DMS114 treated with DMSO at 0.1 percent for 48 hours (cell line): ENCODE measurements at regions not wholly inside any gene's neighbourhood (a gene's known extent, or its start where the extent isn't known, plus 50 kb on each side); places are given as distances from the start of the nearest gene placed in this dataset.

ENCODE experiments used
- DNase-seq: peaks from one replicate; lab custom pipeline; 2025; ENCODE audit not compliant: unreplicated experiment; lab: John Stamatoyannopoulos, UW

DNA sequence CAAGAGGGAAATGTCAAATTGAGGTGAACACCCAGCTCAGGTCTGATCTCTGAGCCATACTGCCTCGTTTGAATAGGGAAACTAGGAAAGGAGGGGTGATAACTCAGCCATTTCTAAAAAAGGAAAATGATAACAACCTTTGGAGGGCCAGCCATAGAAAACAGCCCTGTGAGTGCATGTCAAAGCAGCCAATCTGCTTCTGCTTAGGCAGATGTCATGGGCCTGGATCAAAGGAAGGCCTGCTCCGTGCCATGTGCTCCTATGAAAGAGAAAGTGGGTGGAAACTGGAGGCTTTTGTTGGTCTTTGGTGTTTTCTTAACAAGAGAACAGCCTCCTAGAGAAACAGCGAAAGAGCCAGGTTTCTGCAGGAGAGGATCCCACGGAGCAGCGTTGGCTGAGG, 428.0 kb downstream of the DHX35 start:
- no peak for DNase-seq

GRCh38 chr20:39381595-39381994, 419.5 kb downstream of the DHX35 start:
- no peak for DNase-seq

- DNase-seq: no peak
Observed at GRCh38 chr20:39378776-39379175, 416.6 kb downstream of the DHX35 start.

- no peak for DNase-seq
Observed at GRCh38 chr20:39376788-39377187, 414.6 kb downstream of the DHX35 start.

DNA sequence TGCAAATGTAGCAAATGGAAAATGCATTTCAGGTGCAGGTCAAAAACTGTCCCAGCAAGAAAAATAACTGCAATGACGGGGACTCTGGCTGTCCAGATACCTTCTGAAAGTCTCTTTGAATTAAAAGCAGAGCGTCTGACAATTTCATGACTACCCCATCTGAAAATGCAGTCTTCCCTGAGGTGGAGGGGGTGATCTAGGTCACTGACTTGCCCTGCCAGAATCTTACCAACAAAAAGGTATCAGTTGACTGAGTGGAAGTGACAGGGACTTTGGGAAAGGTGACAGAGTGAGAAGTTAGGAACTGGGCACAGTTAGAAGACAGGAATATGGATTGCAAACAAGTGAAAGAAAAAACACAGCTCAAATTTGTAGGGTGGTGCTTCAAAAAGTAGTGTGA, 402.2 kb downstream of the DHX35 start:
- DNase-seq: no peak

- no peak for DNase-seq
Observed at GRCh38 chr20:39359981-39360620, 398.0 kb downstream of the DHX35 start.

DNA sequence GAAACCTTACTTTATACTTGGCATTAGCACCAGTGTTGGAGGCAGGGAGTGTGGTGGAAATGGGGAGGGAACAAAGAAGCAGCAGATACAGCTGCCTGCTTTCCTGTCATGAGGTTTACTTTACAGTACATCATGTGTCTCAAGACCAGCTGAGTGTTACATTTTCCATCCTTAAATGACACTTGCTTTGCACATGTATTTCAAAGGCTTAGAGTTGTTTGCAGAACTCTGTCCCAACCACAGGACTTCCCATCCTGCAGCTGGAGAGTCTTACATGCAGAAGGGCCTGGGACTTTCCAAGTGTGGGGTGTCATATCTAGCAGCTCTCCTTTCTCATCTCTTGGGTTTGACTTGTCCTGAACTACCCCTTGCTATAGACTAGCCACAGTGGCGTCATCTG, 395.9 kb downstream of the DHX35 start:
- no peak for DNase-seq

GRCh38 chr20:39356908-39357307, 394.8 kb downstream of the DHX35 start:
- no peak for DNase-seq

GRCh38 chr20:39349240-39349639, 387.1 kb downstream of the DHX35 start:
- no peak for DNase-seq

DNA sequence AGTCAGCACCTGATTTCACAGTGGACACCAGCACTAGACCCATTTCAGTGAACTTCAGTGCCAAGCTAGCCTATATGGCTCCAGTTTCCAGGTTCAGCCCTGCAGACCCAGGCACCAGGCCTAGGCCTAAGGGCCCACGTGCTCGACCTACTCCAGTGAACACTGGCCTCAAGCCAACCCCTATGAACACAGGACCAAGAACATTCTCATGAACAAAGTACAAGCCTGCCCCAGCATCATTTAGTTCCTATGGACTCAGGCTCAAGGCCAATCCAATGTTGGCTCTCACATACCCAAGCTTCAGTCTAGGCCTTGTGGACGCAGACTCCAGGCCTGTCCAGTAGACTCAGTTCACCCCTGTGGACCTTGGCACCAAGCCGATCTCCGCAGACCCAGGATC, 385.5 kb downstream of the DHX35 start:
- DNase-seq: no peak

DNA sequence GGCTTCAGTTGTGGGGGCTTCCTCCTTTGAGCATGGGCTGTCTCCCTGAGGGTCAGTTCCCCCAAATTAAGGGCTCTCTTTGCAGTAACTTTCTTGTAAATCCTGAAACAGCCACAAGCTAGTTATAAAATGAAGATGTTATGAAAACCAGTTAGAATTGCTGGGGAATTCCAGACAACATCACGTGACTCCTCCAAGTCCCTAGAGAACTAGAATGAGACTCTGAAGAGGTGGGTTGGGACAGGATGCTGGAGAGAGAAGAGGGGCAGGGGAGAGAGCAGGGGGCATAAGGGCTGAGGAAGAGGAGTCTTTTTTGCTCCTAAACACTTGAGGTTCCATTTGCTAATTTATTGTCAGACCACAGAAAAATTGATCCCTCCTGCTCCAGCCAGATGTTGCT, 380.3 kb downstream of the DHX35 start:
- DNase-seq: no peak

DNA sequence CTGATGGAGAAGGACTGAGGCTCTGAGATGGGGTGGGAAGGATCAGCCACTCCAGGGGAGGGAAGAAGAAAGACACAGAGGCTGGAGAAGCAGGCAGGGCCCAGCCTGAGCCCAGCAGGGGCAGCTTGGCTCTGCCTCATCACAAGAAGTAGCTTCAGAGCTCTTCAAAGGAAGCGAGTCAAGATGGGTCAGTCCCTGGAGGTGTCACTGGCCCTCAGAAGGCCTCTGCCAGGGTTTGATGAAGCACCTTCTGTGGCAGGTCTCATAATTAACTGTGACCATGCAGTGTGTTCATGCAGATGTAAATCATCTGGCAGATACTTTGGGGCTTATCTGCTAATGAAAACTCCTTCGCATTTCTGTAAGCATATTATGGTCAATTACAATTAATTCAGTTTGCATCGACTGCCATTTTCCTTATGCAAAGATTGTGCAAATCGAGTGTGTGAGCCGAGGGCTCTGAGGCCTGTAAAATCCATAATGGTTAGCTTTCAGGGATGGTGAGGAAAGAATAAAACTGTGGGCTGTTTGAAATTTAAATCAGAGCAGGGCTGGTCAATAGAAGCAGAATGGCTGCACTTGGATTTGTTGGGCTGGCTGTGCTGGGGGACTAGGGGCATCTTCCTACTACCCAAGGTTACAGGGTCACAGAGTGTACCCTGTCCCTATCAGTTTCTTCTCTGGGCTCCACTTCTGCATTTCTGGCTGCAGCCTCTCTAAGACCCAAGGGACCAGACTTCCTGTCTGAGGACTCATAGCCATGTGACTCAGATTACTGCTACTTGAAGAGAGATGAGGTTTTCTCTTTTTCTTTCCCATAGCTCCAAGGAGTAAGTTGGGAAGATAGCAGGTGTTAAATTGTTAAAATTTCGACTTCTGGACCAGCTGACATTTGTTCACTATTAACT, 376.6 kb downstream of the DHX35 start:
- DNase-seq: no peak

GRCh38 chr20:39333211-39333610, 371.1 kb downstream of the DHX35 start:
- no peak for DNase-seq

DNA sequence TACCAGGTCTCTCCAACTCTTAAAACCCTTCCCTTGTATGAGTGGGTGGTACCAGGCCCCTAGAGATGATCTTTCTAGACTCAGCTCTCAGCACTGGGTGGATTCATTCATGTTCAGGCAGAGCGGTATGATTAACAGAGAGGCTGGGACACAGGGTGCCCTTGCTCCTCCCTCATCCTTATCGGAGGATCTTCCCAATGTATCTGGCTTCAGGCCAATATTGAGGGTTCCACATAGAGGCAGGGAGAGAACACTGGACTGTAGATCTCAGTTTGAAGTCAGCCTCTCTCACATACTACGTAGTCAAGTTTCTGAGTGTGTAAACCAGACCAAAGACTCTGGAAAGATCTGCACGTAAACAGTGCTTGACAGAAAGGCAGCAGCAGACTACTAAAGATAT, 366.2 kb downstream of the DHX35 start:
- DNase-seq: no peak

GRCh38 chr20:39326050-39326449, 363.9 kb downstream of the DHX35 start:
- no peak for DNase-seq

DNA sequence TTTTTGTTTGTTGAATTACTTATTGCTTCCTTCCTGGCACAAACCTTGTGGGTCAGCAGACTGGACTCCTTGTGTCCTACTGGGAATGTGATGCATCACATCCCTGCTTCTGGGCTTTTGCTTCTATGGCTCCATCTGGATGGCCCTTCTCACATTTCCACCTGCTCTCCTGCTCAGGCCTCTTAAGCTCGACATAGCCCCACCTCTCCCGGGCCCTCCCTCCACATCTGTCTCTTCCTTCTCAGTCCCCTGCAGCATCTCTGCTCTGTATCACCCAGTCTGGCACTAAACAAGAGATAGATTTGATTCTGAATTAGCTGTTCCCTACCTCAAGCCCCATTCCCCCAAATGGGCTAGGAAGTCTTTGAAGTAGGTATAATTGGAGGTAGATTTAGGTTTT, 356.8 kb downstream of the DHX35 start:
- DNase-seq: no peak

DNA sequence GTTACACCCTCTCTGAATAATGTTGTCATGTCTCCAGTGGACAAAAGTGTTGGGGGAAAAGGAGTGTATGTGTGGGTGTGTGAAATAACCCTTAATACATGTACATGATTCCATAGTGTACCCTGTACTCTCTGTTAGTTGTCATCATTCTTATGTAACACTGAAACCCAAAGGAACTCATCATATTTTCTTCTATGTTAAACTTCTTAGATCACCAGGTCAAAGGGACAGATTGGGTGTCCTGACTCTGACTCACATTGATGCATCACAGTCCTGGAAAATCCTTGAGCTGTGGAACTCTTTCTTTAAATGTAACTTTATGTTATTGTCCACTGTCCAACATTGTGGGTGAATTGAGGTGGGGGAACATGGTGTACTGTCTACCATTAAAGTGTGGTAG, 350.5 kb downstream of the DHX35 start:
- DNase-seq: no peak

- no peak for DNase-seq
Observed at GRCh38 chr20:39311851-39312506, 349.8 kb downstream of the DHX35 start.

GRCh38 chr20:39310363-39310995, 348.3 kb downstream of the DHX35 start:
- DNase-seq: no peak

- no peak for DNase-seq
Observed at GRCh38 chr20:39309458-39309857, 347.3 kb downstream of the DHX35 start.

DNA sequence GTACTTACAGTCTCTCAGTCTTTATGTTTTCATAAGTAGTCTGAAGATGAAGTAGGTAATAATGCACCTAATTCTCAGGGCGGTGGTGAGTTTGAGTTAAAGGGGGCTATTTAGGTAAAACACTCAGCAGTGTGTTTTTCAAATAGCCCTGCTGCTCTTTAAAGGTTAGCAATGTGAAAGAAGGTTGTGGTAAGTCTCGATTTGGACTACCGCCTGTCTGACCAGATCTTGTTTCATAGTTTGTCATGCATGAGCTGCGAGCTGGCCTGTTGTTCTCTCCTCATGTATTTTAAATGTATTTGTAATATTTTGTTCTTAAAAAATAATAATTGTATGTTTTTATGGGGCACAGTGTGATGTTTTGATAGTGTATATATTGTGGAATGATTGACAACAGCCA, 340.2 kb downstream of the DHX35 start:
- no peak for DNase-seq

GRCh38 chr20:39299783-39300182, 337.6 kb downstream of the DHX35 start:
- DNase-seq: no peak
